ENCODE measurements at regions not wholly inside any gene's neighbourhood (a gene's known extent, or its start where the extent isn't known, plus 50 kb on each side); places are given as distances from the start of the nearest gene placed in this dataset.

- TF ChIP-seq CTCF (IDR thresholded peaks at IDR 0.05), result no peak
- TF ChIP-seq POLR2A (IDR thresholded peaks at IDR 0.05), result no peak
These were observed 655.4 kb upstream of the EPHA7 start for GRCh38 chr6:94074764-94075163.

Data from thyroid gland (tissue), 4 donors.